Neural cell (in vitro differentiated cells): ENCODE measurements at regions not wholly inside any gene's neighbourhood (a gene's known extent, or its start where the extent isn't known, plus 50 kb on each side); places are given as distances from the start of the nearest gene placed in this dataset.

Source experiments
- CTCF ChIP-seq: fragments of 450-650 bp; IDR thresholded peaks from 2 replicates; pipeline ENCODE4 v1.5.1; 2014; ENCODE audit warnings: antibody characterized with exemption, mild to moderate bottlenecking, moderate library complexity; ENCODE audit not compliant: poor library complexity, severe bottlenecking
- REST ChIP-seq: IDR thresholded peaks from 2 replicates; pipeline ENCODE4 v1.6.1; 2012; ENCODE audit warnings: borderline replicate concordance
- SMC3 ChIP-seq: fragments of 450-650 bp; conservative IDR thresholded peaks from 2 replicates; pipeline ENCODE4 v1.6.1; 2014; ENCODE audit warnings: antibody characterized with exemption, mild to moderate bottlenecking, moderate library complexity; ENCODE audit not compliant: poor library complexity

GRCh38 chr1:18041685-18042355 lies 65.8 kb upstream of the IGSF21 start:
- TF ChIP-seq SMC3 (no peak), CTCF (no peak), REST (no peak)
